ENCODE measurements at regions not wholly inside any gene's neighbourhood (a gene's known extent, or its start where the extent isn't known, plus 50 kb on each side); places are given as distances from the start of the nearest gene placed in this dataset.

DNA sequence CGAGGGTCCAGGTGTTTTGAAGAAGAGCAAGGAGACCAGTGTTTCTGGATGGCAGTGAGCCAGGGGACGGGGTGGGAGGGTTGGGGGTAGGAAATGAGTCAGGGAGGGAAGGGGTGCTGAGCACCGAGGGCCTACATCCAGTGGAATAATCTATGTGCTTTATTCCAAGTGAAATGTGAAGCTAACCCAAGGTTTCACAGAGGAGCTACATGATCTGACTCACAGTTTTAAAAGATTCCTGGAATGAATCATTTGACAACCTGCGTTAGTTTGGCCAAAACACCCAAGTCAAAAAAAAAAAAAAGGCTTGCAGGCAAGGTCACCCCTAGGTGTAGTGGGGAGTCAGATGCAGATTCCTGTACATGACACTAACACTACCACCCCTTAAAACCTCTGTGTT is 419.7 kb upstream of the MEX3C start:
- Histone ChIP-seq H3K36me3 (ENCODE audit: insufficient read depth, low read length) (no peaks in the 10 kb centered on the region), H3K9me2 (ENCODE audit: insufficient read depth, low read length) (no peaks in the 10 kb centered on the region), H3K4me3 (ENCODE audit: low read depth, low read length, poor library complexity, severe bottlenecking) (no peak overlapping the region), H3K79me2 (ENCODE audit: insufficient read depth, low read depth, low read length) (no peaks in the 10 kb centered on the region), H3K9me3 (ENCODE audit: low read length) (no peaks in the 10 kb centered on the region), H3K4me1 (ENCODE audit: insufficient read depth, low read length, poor library complexity, severe bottlenecking) (no peaks in the 10 kb centered on the region), H3K4me2 (ENCODE audit: low read length) (no peak overlapping the region), H3K27ac (ENCODE audit: low read depth, low read length, poor library complexity, severe bottlenecking) (no peak overlapping the region), H2AFZ (ENCODE audit: low read length) (no peak overlapping the region), H4K20me1 (ENCODE audit: insufficient read depth, low read length) (no peaks in the 10 kb centered on the region)
- POLR2A ChIA-PET, result interaction anchor here (0.6 kb wide), 1 partner anchor 57 kb away, joined by 5 read pairs; no protein-coding TSS in a partner anchor
- no peak for DNase-seq (ENCODE audit: low spot score)
- no TSS peak for BruUV-seq (replicated peaks)
- CTCF ChIA-PET (ENCODE audit: unreplicated experiment), result no interaction called here
- intact Hi-C loops (cut with micrococcal nuclease; ENCODE audit: unreplicated experiment), result no loop called here
- TF ChIP-seq EZH2phosphoT487 (IDR thresholded peaks at IDR 0.05; ENCODE audit: borderline replicate concordance, low read depth, low read length), result no peak
- TF ChIP-seq, protein P1, sequence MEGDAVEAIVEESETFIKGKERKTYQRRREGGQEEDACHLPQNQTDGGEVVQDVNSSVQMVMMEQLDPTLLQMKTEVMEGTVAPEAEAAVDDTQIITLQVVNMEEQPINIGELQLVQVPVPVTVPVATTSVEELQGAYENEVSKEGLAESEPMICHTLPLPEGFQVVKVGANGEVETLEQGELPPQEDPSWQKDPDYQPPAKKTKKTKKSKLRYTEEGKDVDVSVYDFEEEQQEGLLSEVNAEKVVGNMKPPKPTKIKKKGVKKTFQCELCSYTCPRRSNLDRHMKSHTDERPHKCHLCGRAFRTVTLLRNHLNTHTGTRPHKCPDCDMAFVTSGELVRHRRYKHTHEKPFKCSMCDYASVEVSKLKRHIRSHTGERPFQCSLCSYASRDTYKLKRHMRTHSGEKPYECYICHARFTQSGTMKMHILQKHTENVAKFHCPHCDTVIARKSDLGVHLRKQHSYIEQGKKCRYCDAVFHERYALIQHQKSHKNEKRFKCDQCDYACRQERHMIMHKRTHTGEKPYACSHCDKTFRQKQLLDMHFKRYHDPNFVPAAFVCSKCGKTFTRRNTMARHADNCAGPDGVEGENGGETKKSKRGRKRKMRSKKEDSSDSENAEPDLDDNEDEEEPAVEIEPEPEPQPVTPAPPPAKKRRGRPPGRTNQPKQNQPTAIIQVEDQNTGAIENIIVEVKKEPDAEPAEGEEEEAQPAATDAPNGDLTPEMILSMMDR (conservative IDR thresholded peaks at IDR 0.05; ENCODE audit: low read length), result no peak

DNA sequence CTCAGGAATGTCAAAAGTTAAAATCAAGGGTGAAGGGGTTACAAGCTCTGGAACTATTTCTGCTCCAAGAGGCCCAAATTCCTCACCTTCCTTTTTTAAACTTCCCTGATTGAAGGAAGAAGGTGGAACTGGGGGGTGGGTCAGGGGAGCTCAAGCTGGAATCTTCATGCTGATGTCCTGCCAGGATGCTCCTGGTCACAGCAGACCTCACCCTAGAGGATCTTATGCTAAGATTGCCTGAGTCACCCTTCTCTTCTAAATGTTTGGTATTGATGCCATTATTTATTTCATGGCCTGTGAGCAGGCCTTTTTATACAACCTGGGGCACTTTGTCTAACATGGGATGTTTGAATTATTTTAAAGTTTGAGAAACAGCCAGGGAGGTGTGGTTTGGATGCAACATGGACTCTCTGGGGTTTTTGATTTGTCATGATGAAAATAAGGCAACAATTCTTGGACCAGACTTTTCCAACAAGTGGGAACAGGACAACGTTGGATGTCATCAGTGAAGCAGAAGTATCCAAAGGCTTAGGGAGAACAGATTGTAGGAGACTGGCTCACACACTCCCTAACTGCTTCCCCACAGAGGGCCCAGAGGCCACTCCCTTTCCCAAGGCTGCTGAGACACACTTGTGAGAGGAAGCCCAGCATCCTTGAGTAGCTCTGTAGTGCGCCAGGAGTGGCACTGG is 420.2 kb upstream of the MEX3C start:
- Histone ChIP-seq H3K79me2 (ENCODE audit: insufficient read depth, low read depth, low read length) (no peaks in the 10 kb centered on the region), H2AFZ (ENCODE audit: low read length) (no peak overlapping the region), H3K27ac (ENCODE audit: low read depth, low read length, poor library complexity, severe bottlenecking) (no peak overlapping the region), H3K9me3 (ENCODE audit: low read length) (no peaks in the 10 kb centered on the region), H3K4me3 (ENCODE audit: low read depth, low read length, poor library complexity, severe bottlenecking) (no peak overlapping the region), H3K9me2 (ENCODE audit: insufficient read depth, low read length) (no peaks in the 10 kb centered on the region), H4K20me1 (ENCODE audit: insufficient read depth, low read length) (no peaks in the 10 kb centered on the region), H3K36me3 (ENCODE audit: insufficient read depth, low read length) (no peaks in the 10 kb centered on the region), H3K4me1 (ENCODE audit: insufficient read depth, low read length, poor library complexity, severe bottlenecking) (no peaks in the 10 kb centered on the region), H3K4me2 (ENCODE audit: low read length) (no peak overlapping the region)
- POLR2A ChIA-PET, result interaction anchor here (0.5 to 0.6 kb wide), 2 partner anchors 58 to 1847 kb away, joined by 3 to 5 read pairs; no protein-coding TSS in a partner anchor
- BruUV-seq (replicated peaks), result no TSS peak
- no peak for DNase-seq (ENCODE audit: low spot score)
- TF ChIP-seq, protein P1 (conservative IDR thresholded peaks at IDR 0.05; ENCODE audit: low read length), result no peak
- TF ChIP-seq EZH2phosphoT487 (IDR thresholded peaks at IDR 0.05; ENCODE audit: borderline replicate concordance, low read depth, low read length), result no peak
- intact Hi-C loops (cut with micrococcal nuclease; ENCODE audit: unreplicated experiment), result no loop called here
- CTCF ChIA-PET (ENCODE audit: unreplicated experiment), result no interaction called here

DNA sequence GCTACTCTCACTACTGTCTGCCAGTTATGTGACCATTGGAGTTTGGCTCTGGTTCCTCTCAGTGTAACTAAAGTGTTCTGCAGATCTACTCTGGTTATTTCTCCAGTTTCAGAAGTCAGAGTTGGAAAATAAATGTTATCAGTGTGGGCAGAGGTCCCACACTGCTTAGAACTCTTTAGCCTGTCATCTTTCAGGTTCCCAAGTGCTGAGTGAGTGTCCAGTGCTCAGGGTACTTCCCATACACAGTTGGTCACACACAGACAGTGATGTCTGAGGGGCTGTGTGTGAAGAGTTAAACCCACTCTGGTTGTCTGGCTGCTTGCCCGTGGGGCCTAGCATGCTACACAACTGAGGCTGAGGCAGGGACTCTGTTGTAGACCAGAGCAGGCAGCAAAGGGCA is 421.8 kb upstream of the MEX3C start:
- CTCF ChIA-PET (ENCODE audit: unreplicated experiment), result no interaction called here
- DNase-seq (ENCODE audit: low spot score), result no peak
- intact Hi-C loops (cut with micrococcal nuclease; ENCODE audit: unreplicated experiment), result no loop called here

More for the DNA sequence above, 421.8 kb upstream of the MEX3C start:
- BruUV-seq (replicated peaks), result no TSS peak
- Histone ChIP-seq H3K79me2 (ENCODE audit: insufficient read depth, low read depth, low read length) (no peaks in the 10 kb centered on the region), H3K27ac (ENCODE audit: low read depth, low read length, poor library complexity, severe bottlenecking) (no peak overlapping the region), H3K9me3 (ENCODE audit: low read length) (no peaks in the 10 kb centered on the region), H3K9me2 (ENCODE audit: insufficient read depth, low read length) (no peaks in the 10 kb centered on the region), H4K20me1 (ENCODE audit: insufficient read depth, low read length) (no peaks in the 10 kb centered on the region), H3K4me3 (ENCODE audit: low read depth, low read length, poor library complexity, severe bottlenecking) (no peak overlapping the region), H3K4me1 (ENCODE audit: insufficient read depth, low read length, poor library complexity, severe bottlenecking) (no peaks in the 10 kb centered on the region), H2AFZ (ENCODE audit: low read length) (no peak overlapping the region), H3K4me2 (ENCODE audit: low read length) (no peak overlapping the region), H3K36me3 (ENCODE audit: insufficient read depth, low read length) (no peaks in the 10 kb centered on the region)
- POLR2A ChIA-PET, result no interaction called here
- TF ChIP-seq, protein P1 (conservative IDR thresholded peaks at IDR 0.05; ENCODE audit: low read length), result no peak
- TF ChIP-seq EZH2phosphoT487 (IDR thresholded peaks at IDR 0.05; ENCODE audit: borderline replicate concordance, low read depth, low read length), result no peak

Measured in OCI-LY7 (cell line).